ENCODE measurements at regions not wholly inside any gene's neighbourhood (a gene's known extent, or its start where the extent isn't known, plus 50 kb on each side); places are given as distances from the start of the nearest gene placed in this dataset.

- TF ChIP-seq CTCF (IDR thresholded peaks at IDR 0.05) (no peak), POLR2A (IDR thresholded peaks at IDR 0.05) (no peak)
Measured at GRCh38 chr15:29324746-29325145, 55.1 kb upstream of the NSMCE3 start.
